H1 (cell line): ENCODE measurements at regions not wholly inside any gene's neighbourhood (a gene's known extent, or its start where the extent isn't known, plus 50 kb on each side); places are given as distances from the start of the nearest gene placed in this dataset.

Experiments
- CTCF ChIA-PET: fragments of 300-600 bp; sonication (Branson Sonifier 250); formaldehyde crosslinking; loops from one replicate; lab custom pipeline; 2021; ENCODE audit not compliant: partially characterized antibody; lab: Charles Lee
- POLR2A ChIA-PET: fragments of 300-600 bp; sonication (Branson Sonifier 250); formaldehyde crosslinking; loops from one replicate; lab custom pipeline; 2021; ENCODE audit warnings: inconsistent platforms; ENCODE audit not compliant: partially characterized antibody; lab: Charles Lee
- DNase-seq, 2 experiments: peaks; one replicate each; pipeline versions ENCODE4 v3.0.0 to v3.0.0-alpha.2; 2010 to 2022; ENCODE audit warnings: low spot score in 2 of 2, low read depth in 1 of 2, mixed read lengths in 1 of 2
- FAIRE-seq: peaks from 2 replicates; lab custom pipeline; 2011; peaks lifted over from hg19 to GRCh38; lab: Jason Lieb, UNC
- H2AFZ ChIP-seq: 2 replicates; pipeline ENCODE4 v1.8.1; 2012; ENCODE audit warnings: low read length, inconsistent platforms
- H2AK5ac ChIP-seq: 2 replicates; pipeline ENCODE4 v1.6.1; 2013; ENCODE audit warnings: low read depth, low read length
- H2BK120ac ChIP-seq: replicated peaks from 2 replicates; pipeline ENCODE3; 2013; ENCODE audit warnings: low read depth, low read length, inconsistent platforms
- H2BK12ac ChIP-seq: 2 replicates; pipeline ENCODE4 v1.6.1; 2013; ENCODE audit warnings: low read depth, low read length
- H2BK15ac ChIP-seq: 2 replicates; pipeline ENCODE4 v1.6.1; 2013; ENCODE audit warnings: low read length
- H2BK20ac ChIP-seq: 2 replicates; pipeline ENCODE4 v1.6.1; 2013; ENCODE audit warnings: low read length
- H2BK5ac ChIP-seq: 2 replicates; pipeline ENCODE4 v1.6.1; 2013; ENCODE audit warnings: low read depth, low read length
- H3K14ac ChIP-seq: 2 replicates; pipeline ENCODE4 v1.6.1; 2013; ENCODE audit warnings: inconsistent platforms; ENCODE audit not compliant: insufficient read length
- H3K18ac ChIP-seq: 2 replicates; pipeline ENCODE4 v1.6.1; 2013; ENCODE audit warnings: low read length; ENCODE audit errors: extremely low read depth
- H3K23ac ChIP-seq: 2 replicates; pipeline ENCODE4 v1.6.1; 2013; ENCODE audit warnings: inconsistent platforms; ENCODE audit not compliant: insufficient read length
- H3K23me2 ChIP-seq: 2 replicates; pipeline ENCODE4 v1.6.1; 2013; ENCODE audit warnings: low read depth, low read length
- H3K27ac ChIP-seq: 2 replicates; pipeline ENCODE4 v1.6.1; 2011; ENCODE audit warnings: low read depth, low read length, inconsistent platforms
- H3K27me3 ChIP-seq, 4 experiments: replicated peaks in 1 of 4; 1 replicate in 1 of 4; 2 replicates in 3 of 4; pipeline versions ENCODE4 v1.6.1 to v1.8.1; 2011 to 2013; ENCODE audit warnings: low read length in 3 of 4, mild to moderate bottlenecking in 3 of 4, inconsistent platforms in 2 of 4, mixed read lengths in 2 of 4, moderate library complexity in 1 of 4; ENCODE audit not compliant: control insufficient read depth in 3 of 4, insufficient read depth in 3 of 4; ENCODE audit errors: extremely low read depth in 1 of 4
- H3K36me3 ChIP-seq, 4 experiments: 2 replicates each; pipeline versions ENCODE4 v1.6.1 to v1.8.1; 2011 to 2013; ENCODE audit warnings: mild to moderate bottlenecking in 4 of 4, low read length in 3 of 4, moderate library complexity in 2 of 4, control low read depth in 1 of 4, inconsistent platforms in 1 of 4; ENCODE audit not compliant: insufficient read depth in 4 of 4, control insufficient read depth in 2 of 4
- H3K4ac ChIP-seq: replicated peaks from 2 replicates; pipeline ENCODE3; 2013; ENCODE audit warnings: low read length, low read depth, mixed read lengths, inconsistent platforms; ENCODE audit not compliant: insufficient read length
- H3K4me1 ChIP-seq, 4 experiments: replicated peaks in 1 of 4; 1 replicate in 1 of 4; 2 replicates in 3 of 4; pipeline versions ENCODE4 v1.6.1 to v1.8.1; 2011 to 2013; ENCODE audit warnings: low read length in 3 of 4, inconsistent platforms in 2 of 4, mixed read lengths in 1 of 4; ENCODE audit not compliant: insufficient read depth in 4 of 4, control insufficient read depth in 3 of 4
- H3K4me2 ChIP-seq, 2 experiments: 2 replicates each; pipeline versions ENCODE4 v1.6.1 to v1.8.1; 2011 to 2013; ENCODE audit warnings: low read depth in 2 of 2, low read length in 2 of 2, control low read depth in 1 of 2, inconsistent platforms in 1 of 2, mild to moderate bottlenecking in 1 of 2; ENCODE audit not compliant: insufficient read depth in 1 of 2
- H3K4me3 ChIP-seq, 4 experiments: fragments of 200-600, 300-600 bp in 1 of 4; sonication (generic), shearing (Covaris generic), sonication (Bioruptor Twin) in 1 of 4; 2 replicates each; pipeline versions ENCODE4 v1.5.1 to v1.8.1; 2011 to 2016; ENCODE audit warnings: low read length in 4 of 4, low read depth in 3 of 4, control low read depth in 2 of 4, inconsistent platforms in 2 of 4, mild to moderate bottlenecking in 2 of 4, mixed read lengths in 1 of 4, moderate library complexity in 1 of 4; ENCODE audit not compliant: insufficient read depth in 2 of 4; ENCODE audit errors: extremely low read depth in 1 of 4
- H3K56ac ChIP-seq: replicated peaks from 2 replicates; pipeline ENCODE3; 2013; ENCODE audit warnings: low read depth, mild to moderate bottlenecking, mixed read lengths, low read length, inconsistent platforms; ENCODE audit not compliant: insufficient read length
- H3K79me1 ChIP-seq: 2 replicates; pipeline ENCODE4 v1.6.1; 2013; ENCODE audit warnings: low read depth, low read length, control low read depth
- H3K79me2 ChIP-seq, 2 experiments: 2 replicates each; pipeline versions ENCODE4 v1.6.1 to v1.8.1; 2012 to 2013; ENCODE audit warnings: low read length in 2 of 2, mild to moderate bottlenecking in 2 of 2, inconsistent platforms in 1 of 2; ENCODE audit not compliant: insufficient read depth in 2 of 2, control insufficient read depth in 1 of 2
- H3K9ac ChIP-seq, 4 experiments: replicated peaks in 1 of 4; 1 replicate in 1 of 4; 2 replicates in 3 of 4; pipeline versions ENCODE4 v1.6.1 to v1.8.1; 2011 to 2013; ENCODE audit warnings: low read depth in 3 of 4, low read length in 3 of 4, control low read depth in 2 of 4, mild to moderate bottlenecking in 2 of 4, moderate library complexity in 2 of 4, inconsistent platforms in 1 of 4; ENCODE audit errors: extremely low read depth in 1 of 4
- H3K9me3 ChIP-seq, 2 experiments: 2 replicates each; pipeline versions ENCODE4 v1.6.1 to v1.8.1; 2012 to 2013; ENCODE audit warnings: mild to moderate bottlenecking in 2 of 2, moderate library complexity in 2 of 2, control low read depth in 1 of 2, inconsistent platforms in 1 of 2, low read depth in 1 of 2, low read length in 1 of 2, mixed read lengths in 1 of 2; ENCODE audit not compliant: insufficient read depth in 2 of 2
- H4K20me1 ChIP-seq, 2 experiments: replicated peaks in 1 of 2; 2 replicates each; pipeline versions ENCODE3 to v1.8.1; 2011 to 2013; ENCODE audit warnings: inconsistent platforms in 2 of 2, low read length in 2 of 2, mild to moderate bottlenecking in 1 of 2; ENCODE audit not compliant: insufficient read depth in 2 of 2, control insufficient read depth in 1 of 2
- H4K5ac ChIP-seq: 2 replicates; pipeline ENCODE4 v1.6.1; 2013; ENCODE audit warnings: low read length, low read depth, mixed read lengths, inconsistent platforms; ENCODE audit not compliant: insufficient read length
- H4K8ac ChIP-seq: 2 replicates; pipeline ENCODE4 v1.8.0; 2013; ENCODE audit warnings: mild to moderate bottlenecking, moderate library complexity, low read length, inconsistent platforms; ENCODE audit not compliant: insufficient read depth; ENCODE audit errors: extremely low read depth
- H4K91ac ChIP-seq: replicated peaks from 2 replicates; pipeline ENCODE3; 2013; ENCODE audit warnings: low read length, mixed read lengths, inconsistent platforms; ENCODE audit not compliant: insufficient read length
- ASH2L ChIP-seq: fragments of 200-600, 300-600 bp; sonication (generic); IDR thresholded peaks from one replicate; pipeline ENCODE4 v1.7.1; 2017; ENCODE audit warnings: low read length
- CHD2 ChIP-seq: IDR thresholded peaks from 2 replicates; pipeline ENCODE4 v1.6.1; 2012; ENCODE audit warnings: low read length, improper control_type of control experiment
- CREB1 ChIP-seq: IDR thresholded peaks from 2 replicates; pipeline ENCODE4 v1.6.1; 2012; ENCODE audit warnings: inconsistent platforms
- GTF2F1 ChIP-seq: IDR thresholded peaks from 2 replicates; pipeline ENCODE4 v1.6.1; 2012; ENCODE audit warnings: low read depth, low read length, improper control_type of control experiment, borderline replicate concordance
- POLR2A ChIP-seq, 2 experiments: IDR thresholded peaks; 1 replicate in 1 of 2; 2 replicates in 1 of 2; pipeline ENCODE4 v1.6.1; 2011; ENCODE audit warnings: low read depth in 2 of 2, low read length in 2 of 2, mild to moderate bottlenecking in 2 of 2; ENCODE audit errors: control extremely low read depth in 1 of 2
- POLR2AphosphoS5 ChIP-seq: IDR thresholded peaks from 2 replicates; pipeline ENCODE4 v1.6.1; 2011; ENCODE audit warnings: low read depth, low read length
- RBBP5 ChIP-seq: IDR thresholded peaks from 2 replicates; pipeline ENCODE4 v1.7.1; 2012; ENCODE audit warnings: low read depth, mild to moderate bottlenecking, inconsistent platforms, low read length, moderate library complexity, borderline replicate concordance
- RFX5 ChIP-seq: IDR thresholded peaks from 2 replicates; pipeline ENCODE4 v1.6.1; 2011; ENCODE audit warnings: low read depth, low read length, improper control_type of control experiment, borderline replicate concordance
- RNF2 ChIP-seq: fragments of 200-900, 300-1000 bp; sonication (generic); IDR thresholded peaks from 2 replicates; pipeline ENCODE4 v1.7.1; 2016; ENCODE audit warnings: borderline replicate concordance, low read depth, mild to moderate bottlenecking, antibody characterized with exemption, low read length; ENCODE audit not compliant: poor library complexity, severe bottlenecking; ENCODE audit errors: missing control alignments
- SIN3A ChIP-seq, 2 experiments: IDR thresholded peaks in 1 of 2; conservative IDR thresholded peaks in 1 of 2; 2 replicates each; pipeline ENCODE4 v1.6.1; 2011 to 2012; ENCODE audit warnings: low read length in 2 of 2, improper control_type of control experiment in 1 of 2, low read depth in 1 of 2, mild to moderate bottlenecking in 1 of 2
- SP1 ChIP-seq: IDR thresholded peaks from 2 replicates; pipeline ENCODE4 v1.6.1; 2011; ENCODE audit warnings: low read depth, low read length
- WGBS, 2 experiments: shearing (Covaris generic) in 1 of 2; methylation state at CpG; one replicate each; pipeline versions ENCODE4 v1.1.6 to v1.1.7; 2013 to 2015; ENCODE audit warnings: low lambda C conversion rate in 2 of 2, mixed read lengths in 2 of 2, inconsistent platforms in 1 of 2, low coverage in 1 of 2, missing lambda C conversion rate in 1 of 2; ENCODE audit not compliant: insufficient replicate concordance in 2 of 2, insufficient coverage in 1 of 2, insufficient read length in 1 of 2; ENCODE audit errors: extremely low coverage in 1 of 2, missing lambda C conversion rate in 1 of 2; 5-methylcytosine and 5-hydroxymethylcytosine counted together

- H4K91ac ChIP-seq: no peak overlapping the region
- peaks cover 34 to 71% (median 56%) of the 10 kb centered on the region in 4 experiments for H3K27me3 ChIP-seq
- no peak overlapping the region for H2BK120ac ChIP-seq
- H2AFZ ChIP-seq: peak overlapping the region; percentile 97
- ChIA-PET POLR2A (interaction anchor here (0.7 kb wide), 1 partner anchor 14 kb away, joined by 4 read pairs; no protein-coding TSS in a partner anchor), CTCF (interaction anchor here (1.1 kb wide), 1 partner anchor 578 kb away, joined by 3 read pairs; no protein-coding TSS in a partner anchor)
- no peaks in the 10 kb centered on the region for H3K79me2 ChIP-seq
- no peak overlapping the region for H3K23ac ChIP-seq
- DNase-seq (peak in 1 of 2 experiments; percentile 74), FAIRE-seq (no peak)
- H3K9ac ChIP-seq: peak overlapping the region in 3 of 4 experiments; percentile 43 to 81 (median 50); a peak in 6 of 7 replicates
- no peaks in the 10 kb centered on the region; a peak in 1 of 8 replicates for H3K36me3 ChIP-seq
- peak overlapping the region; percentile 87; the same call in 1 of the 2 replicates for H4K8ac ChIP-seq
- H3K18ac ChIP-seq: peak overlapping the region; percentile 83; the same call in 1 of the 2 replicates
- H2BK15ac ChIP-seq: no peak overlapping the region
- no peak overlapping the region for H2AK5ac ChIP-seq
- no peaks in the 10 kb centered on the region for H3K79me1 ChIP-seq
- H4K5ac ChIP-seq: no peak overlapping the region
- no peaks in the 10 kb centered on the region for H3K9me3 ChIP-seq
- WGBS, 2 experiments: 0% methylated on average over 40 of the region's 77 CpGs; no CpG with 5 or more reads in 1 of the 2 experiments
- peak overlapping the region; percentile 8; the same call in 1 of the 2 replicates for H2BK5ac ChIP-seq
- peak overlapping the region; percentile 62 to 71 (median 69) for H3K4me3 ChIP-seq
- no peak overlapping the region for H3K56ac ChIP-seq
- peaks cover 3 to 12% (median 7%) of the 10 kb centered on the region in 4 experiments for H3K4me1 ChIP-seq
- peak overlapping the region; percentile 87; the same call in 1 of the 2 replicates for H2BK20ac ChIP-seq
- H3K23me2 ChIP-seq: peaks cover 40% of the 10 kb centered on the region
- no peak overlapping the region for H3K14ac ChIP-seq
- no peak overlapping the region for H3K27ac ChIP-seq
- H4K20me1 ChIP-seq: no peaks in the 10 kb centered on the region
- H3K4me2 ChIP-seq: peak overlapping the region; percentile 83 to 100
- no peak overlapping the region for H3K4ac ChIP-seq
- H2BK12ac ChIP-seq: peak overlapping the region; percentile 72; the same call in 1 of the 2 replicates
- TF ChIP-seq CHD2: 0 out of 2 replicates have a peak, but pooled peaks have one; percentile 39
- TF ChIP-seq RNF2: peak; percentile 8
- peak; percentile 95 for TF ChIP-seq ASH2L
- TF ChIP-seq POLR2A (IDR thresholded peaks at IDR 0.05; ENCODE audit: control extremely low read depth in 1 of 2, low read depth in 2 of 2, low read length in 2 of 2): peak in 1 of 2 experiments; percentile 13; a peak in 2 of 3 replicates
- no peak for TF ChIP-seq RFX5
- TF ChIP-seq POLR2AphosphoS5: peak; percentile 64; the same call in 1 of the 2 replicates
- TF ChIP-seq SIN3A (conservative IDR thresholded peaks at IDR 0.05 in 1 of 2, IDR thresholded peaks at IDR 0.05 in 1 of 2; ENCODE audit: low read depth in 1 of 2, low read length in 2 of 2): 0 out of 4 replicates have a peak, but pooled peaks of 1 of the 2 experiments have one; percentile 26
- peak; percentile 54; the same call in 1 of the 2 replicates for TF ChIP-seq CREB1
- TF ChIP-seq SP1: 0 out of 2 replicates have a peak, but pooled peaks have one; percentile 35
- TF ChIP-seq GTF2F1: no peak
- TF ChIP-seq RBBP5: no peak
Measured at GRCh38 chr7:114085592-114086501, 167.0 kb upstream of the PPP1R3A start.
